ENCODE measurements at regions not wholly inside any gene's neighbourhood (a gene's known extent, or its start where the extent isn't known, plus 50 kb on each side); places are given as distances from the start of the nearest gene placed in this dataset.

- in situ Hi-C loops (cut with HindIII; ENCODE audit: low pct_unique_long_range_greater_than_20kb, low sequenced_read_pairs), result no loop called here
- no peak for TF ChIP-seq JUND (IDR thresholded peaks at IDR 0.05; ENCODE audit: low read depth)
- no peak for DNase-seq (ENCODE audit: low read depth in 1 of 2, low spot score in 1 of 2)
Measured at GRCh38 chr13:33340631-33341030, 55.1 kb upstream of the STARD13 start.

- peak in 1 of 2 experiments; percentile 27 for DNase-seq (ENCODE audit: low read depth in 1 of 2, low spot score in 1 of 2)
- TF ChIP-seq JUND (IDR thresholded peaks at IDR 0.05; ENCODE audit: low read depth), result no peak
- in situ Hi-C loops (cut with HindIII; ENCODE audit: low pct_unique_long_range_greater_than_20kb, low sequenced_read_pairs), result no loop called here
Measured at GRCh38 chr13:33341861-33342452, 56.4 kb upstream of the STARD13 start.

GRCh38 chr13:33345842-33346241, 60.3 kb upstream of the STARD13 start:
- no peak for TF ChIP-seq JUND (IDR thresholded peaks at IDR 0.05; ENCODE audit: low read depth)
- peak; percentile 26 to 95 for DNase-seq (ENCODE audit: low read depth in 1 of 2, low spot score in 1 of 2)
- in situ Hi-C loops (cut with HindIII; ENCODE audit: low pct_unique_long_range_greater_than_20kb, low sequenced_read_pairs), result no loop called here

GRCh38 chr13:33347861-33348260, 62.3 kb upstream of the STARD13 start:
- no peak for DNase-seq (ENCODE audit: low read depth in 1 of 2, low spot score in 1 of 2)
- in situ Hi-C loops (cut with HindIII; ENCODE audit: low pct_unique_long_range_greater_than_20kb, low sequenced_read_pairs), result no loop called here
- no peak for TF ChIP-seq JUND (IDR thresholded peaks at IDR 0.05; ENCODE audit: low read depth)

GRCh38 chr13:33348366-33348765, 62.8 kb upstream of the STARD13 start:
- peak in 1 of 2 experiments; percentile 27 for DNase-seq (ENCODE audit: low read depth in 1 of 2, low spot score in 1 of 2)
- in situ Hi-C loops (cut with HindIII; ENCODE audit: low pct_unique_long_range_greater_than_20kb, low sequenced_read_pairs), result no loop called here
- no peak for TF ChIP-seq JUND (IDR thresholded peaks at IDR 0.05; ENCODE audit: low read depth)

- TF ChIP-seq JUND (IDR thresholded peaks at IDR 0.05; ENCODE audit: low read depth), result no peak
- in situ Hi-C loops (cut with HindIII; ENCODE audit: low pct_unique_long_range_greater_than_20kb, low sequenced_read_pairs), result no loop called here
- DNase-seq (ENCODE audit: low read depth in 1 of 2, low spot score in 1 of 2), result peak in 1 of 2 experiments; percentile 78
Measured at GRCh38 chr13:33349288-33349985, 63.9 kb upstream of the STARD13 start.

GRCh38 chr13:33349986-33350826, 64.7 kb upstream of the STARD13 start:
- in situ Hi-C loops (cut with HindIII; ENCODE audit: low pct_unique_long_range_greater_than_20kb, low sequenced_read_pairs), result no loop called here
- no peak for TF ChIP-seq JUND (IDR thresholded peaks at IDR 0.05; ENCODE audit: low read depth)
- DNase-seq (ENCODE audit: low read depth in 1 of 2, low spot score in 1 of 2), result peak in 1 of 2 experiments; percentile 75

GRCh38 chr13:33351319-33351718, 65.8 kb upstream of the STARD13 start:
- DNase-seq (ENCODE audit: low read depth in 1 of 2, low spot score in 1 of 2), result peak in 1 of 2 experiments; percentile 76
- in situ Hi-C loops (cut with HindIII; ENCODE audit: low pct_unique_long_range_greater_than_20kb, low sequenced_read_pairs), result no loop called here
- no peak for TF ChIP-seq JUND (IDR thresholded peaks at IDR 0.05; ENCODE audit: low read depth)

- no peak for TF ChIP-seq JUND (IDR thresholded peaks at IDR 0.05; ENCODE audit: low read depth)
- in situ Hi-C loops (cut with HindIII; ENCODE audit: low pct_unique_long_range_greater_than_20kb, low sequenced_read_pairs), result no loop called here
- no peak for DNase-seq (ENCODE audit: low read depth in 1 of 2, low spot score in 1 of 2)
Measured at GRCh38 chr13:33352041-33352440, 66.5 kb upstream of the STARD13 start.

- no peak for DNase-seq (ENCODE audit: low read depth in 1 of 2, low spot score in 1 of 2)
- TF ChIP-seq JUND (IDR thresholded peaks at IDR 0.05; ENCODE audit: low read depth), result no peak
- in situ Hi-C loops (cut with HindIII; ENCODE audit: low pct_unique_long_range_greater_than_20kb, low sequenced_read_pairs), result no loop called here
Measured at GRCh38 chr13:33352526-33352925, 67.0 kb upstream of the STARD13 start.

- in situ Hi-C loops (cut with HindIII; ENCODE audit: low pct_unique_long_range_greater_than_20kb, low sequenced_read_pairs), result no loop called here
- DNase-seq (ENCODE audit: low read depth in 1 of 2, low spot score in 1 of 2), result no peak
- no peak for TF ChIP-seq JUND (IDR thresholded peaks at IDR 0.05; ENCODE audit: low read depth)
Measured at GRCh38 chr13:33353210-33353609, 67.7 kb upstream of the STARD13 start.

- peak in 1 of 2 experiments; percentile 57 for DNase-seq (ENCODE audit: low read depth in 1 of 2, low spot score in 1 of 2)
- in situ Hi-C loops (cut with HindIII; ENCODE audit: low pct_unique_long_range_greater_than_20kb, low sequenced_read_pairs), result no loop called here
- no peak for TF ChIP-seq JUND (IDR thresholded peaks at IDR 0.05; ENCODE audit: low read depth)
Measured at GRCh38 chr13:33353646-33354045, 68.1 kb upstream of the STARD13 start.

Data from T47D (cell line).